B cell (primary cell): ENCODE measurements at regions not wholly inside any gene's neighbourhood (a gene's known extent, or its start where the extent isn't known, plus 50 kb on each side); places are given as distances from the start of the nearest gene placed in this dataset.

ENCODE experiments used
- ATAC-seq: fragments of 200-7000 bp; cut with Tn5 transposase; one replicate; pipeline ENCODE4 v1.10.0; 2021; ENCODE audit warnings: low read depth, mild to moderate bottlenecking, moderate number of reproducible peaks, moderate library complexity
- CTCF ChIA-PET: fragments of 350-600 bp; sonication (Branson Sonifier 250); formaldehyde crosslinking; loops from one replicate; lab custom pipeline; 2021; ENCODE audit warnings: antibody characterized with exemption, inconsistent platforms; lab: Charles Lee
- POLR2A ChIA-PET: fragments of 350-600 bp; sonication (Branson Sonifier 250); formaldehyde crosslinking; loops from one replicate; lab custom pipeline; 2021; ENCODE audit warnings: antibody characterized with exemption; lab: Charles Lee
- DNase-seq: peaks from one replicate; pipeline ENCODE4 v3.0.0; 2013
- H2AFZ ChIP-seq: 2 replicates; pipeline ENCODE4 v1.6.1; 2012; ENCODE audit warnings: mild to moderate bottlenecking, low read depth, low read length; ENCODE audit not compliant: insufficient read depth, poor library complexity, severe bottlenecking
- H3K27ac ChIP-seq, 2 donors: 1 replicate in 1 of 2; 2 replicates in 1 of 2; pipeline ENCODE4 v1.5.1; 2012 to 2013; ENCODE audit warnings: low read length in 2 of 2, mild to moderate bottlenecking in 2 of 2, moderate library complexity in 1 of 2
- H3K27me3 ChIP-seq, 4 experiments: fragments of 200-600 bp in 1 of 4; sonication (generic) in 1 of 4; replicated peaks in 1 of 4; 1 replicate in 2 of 4; 2 replicates in 2 of 4; pipeline versions ENCODE4 v1.6.1 to v1.7.0; 2013 to 2016; ENCODE audit warnings: low read length in 3 of 4, mild to moderate bottlenecking in 2 of 4, mixed read lengths in 1 of 4, moderate library complexity in 1 of 4; ENCODE audit not compliant: insufficient read depth in 4 of 4, control insufficient read depth in 3 of 4; ENCODE audit errors: control extremely low read depth in 1 of 4
- H3K36me3 ChIP-seq, 2 experiments: replicated peaks in 1 of 2; 1 replicate in 1 of 2; 2 replicates in 1 of 2; pipeline versions ENCODE4 v1.6.1 to v1.7.1; 2013; ENCODE audit warnings: low read length in 1 of 2; ENCODE audit not compliant: insufficient read depth in 2 of 2, control insufficient read depth in 1 of 2; ENCODE audit errors: control extremely low read depth in 1 of 2, extremely low read depth in 1 of 2
- H3K4me1 ChIP-seq, 2 donors: fragments of 200-600 bp in 1 of 2; sonication (generic) in 1 of 2; 1 replicate in 1 of 2; 2 replicates in 1 of 2; pipeline versions ENCODE4 v1.5.1 to v1.6.1; 2013 to 2017; ENCODE audit warnings: low read length in 2 of 2; ENCODE audit not compliant: control insufficient read depth in 2 of 2, insufficient read depth in 2 of 2
- H3K4me2 ChIP-seq: replicated peaks from 2 replicates; pipeline ENCODE3; 2012; ENCODE audit warnings: mild to moderate bottlenecking, low read depth, low read length; ENCODE audit not compliant: poor library complexity, severe bottlenecking
- H3K4me3 ChIP-seq, 5 experiments: fragments of 200-600 bp in 1 of 5; sonication (generic) in 1 of 5; 1 replicate in 3 of 5; 2 replicates in 2 of 5; pipeline versions ENCODE4 v1.5.1 to v1.7.0; 2011 to 2016; ENCODE audit warnings: low read length in 4 of 5, mild to moderate bottlenecking in 4 of 5, low read depth in 2 of 5, control low read depth in 1 of 5, moderate library complexity in 1 of 5; ENCODE audit not compliant: insufficient read depth in 1 of 5; ENCODE audit errors: control extremely low read depth in 1 of 5, extremely low read depth in 1 of 5
- H3K79me2 ChIP-seq: fragments of 200-600 bp; sonication (generic); one replicate; pipeline ENCODE4 v1.6.0; 2016; ENCODE audit warnings: low read length; ENCODE audit not compliant: control insufficient read depth, insufficient read depth
- H3K9ac ChIP-seq: fragments of 200-600 bp; sonication (generic); 2 replicates; pipeline ENCODE4 v1.6.1; 2017; ENCODE audit warnings: mild to moderate bottlenecking, low read length, moderate library complexity
- H3K9me3 ChIP-seq, 3 donors: one replicate each; pipeline versions ENCODE4 v1.6.1 to v1.7.1; 2013; ENCODE audit warnings: low read length in 2 of 3; ENCODE audit not compliant: control insufficient read depth in 2 of 3, insufficient read depth in 1 of 3; ENCODE audit errors: control extremely low read depth in 1 of 3
- H4K20me1 ChIP-seq: 2 replicates; pipeline ENCODE4 v1.6.0; 2012; ENCODE audit warnings: mild to moderate bottlenecking, low read length; ENCODE audit not compliant: insufficient read depth, control insufficient read depth, poor library complexity, severe bottlenecking
- H3K27ac Mint-ChIP-seq: one replicate; pipeline ENCODE4 v1.8.0; 2021; ENCODE audit warnings: mixed read lengths
- H3K27me3 Mint-ChIP-seq: one replicate; pipeline ENCODE4 v1.8.0; 2021; ENCODE audit warnings: mixed read lengths
- H3K4me1 Mint-ChIP-seq: one replicate; pipeline ENCODE4 v1.8.0; 2021; ENCODE audit warnings: mixed read lengths
- H3K4me3 Mint-ChIP-seq: one replicate; pipeline ENCODE4 v1.8.0; 2021; ENCODE audit warnings: mixed read lengths
- H3K9me3 Mint-ChIP-seq: one replicate; pipeline ENCODE4 v1.8.0; 2022; ENCODE audit warnings: mixed read lengths; ENCODE audit not compliant: insufficient read depth
- CTCF ChIP-seq: fragments of 200-600 bp; IDR thresholded peaks from one replicate; pipeline ENCODE4 v1.8.0; 2022; ENCODE audit warnings: antibody characterized with exemption, mild to moderate bottlenecking
- EZH2 ChIP-seq: IDR thresholded peaks from 2 replicates; pipeline ENCODE4 v1.6.1; 2012; ENCODE audit warnings: borderline replicate concordance, low read depth, mild to moderate bottlenecking, moderate library complexity, low read length; ENCODE audit not compliant: insufficient read depth, poor library complexity, severe bottlenecking
- WGBS: methylation state at CpG from one replicate; pipeline ENCODE4 v1.1.5; 2013; ENCODE audit warnings: missing lambda C conversion rate; ENCODE audit not compliant: insufficient coverage; 5-methylcytosine and 5-hydroxymethylcytosine counted together
- intact Hi-C: fragments of 100-400 bp; cut with micrococcal nuclease; formaldehyde crosslinking; loops from one replicate; pipeline ENCODE4 v1.10.0; 2022

DNA sequence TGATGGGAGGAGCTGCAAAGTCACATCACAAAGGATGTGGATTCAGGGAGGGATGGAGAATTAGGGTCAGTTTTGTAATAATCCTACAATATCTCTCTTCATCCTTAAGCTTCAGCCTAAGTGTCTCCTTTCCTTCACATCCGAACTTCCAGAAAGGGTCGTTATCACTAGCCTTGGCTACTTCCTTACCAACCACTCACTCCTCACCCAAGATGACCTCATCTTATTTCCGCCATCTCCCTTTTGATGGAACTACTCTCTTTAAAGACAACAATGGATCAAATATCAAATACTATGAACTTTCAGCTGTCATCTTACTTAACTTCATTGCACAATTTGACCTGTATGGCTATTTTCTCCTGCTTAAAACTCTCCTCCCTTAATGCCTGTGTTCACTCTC is 69.6 kb upstream of the BARHL2 start:
- no peak overlapping the region for H2AFZ ChIP-seq
- peaks cover 17% of the 10 kb centered on the region for H3K27me3 Mint-ChIP-seq
- H3K27me3 ChIP-seq = peaks cover 0 to 2% (median 0%) of the 10 kb centered on the region in 4 experiments
- ATAC-seq (no peak), DNase-seq (no peak)
- H3K9me3 ChIP-seq = no peaks in the 10 kb centered on the region
- no peaks in the 10 kb centered on the region for H3K79me2 ChIP-seq
- H3K4me1 Mint-ChIP-seq = no peaks in the 10 kb centered on the region
- ChIA-PET CTCF (no interaction called here), POLR2A (no interaction called here)
- intact Hi-C loops = no loop called here
- H4K20me1 ChIP-seq = no peaks in the 10 kb centered on the region
- H3K27ac ChIP-seq = no peak overlapping the region
- no peaks in the 10 kb centered on the region for H3K4me1 ChIP-seq
- no peak overlapping the region for H3K27ac Mint-ChIP-seq
- TF ChIP-seq CTCF (no peak), EZH2 (no peak)
- H3K9me3 Mint-ChIP-seq = peaks cover 2% of the 10 kb centered on the region
- H3K4me2 ChIP-seq = no peak overlapping the region
- no peak overlapping the region for H3K4me3 Mint-ChIP-seq
- no peak overlapping the region for H3K9ac ChIP-seq
- H3K4me3 ChIP-seq = no peak overlapping the region
- 91% methylated on average over 3 of the region's 3 CpGs for WGBS
- H3K36me3 ChIP-seq = no peaks in the 10 kb centered on the region

DNA sequence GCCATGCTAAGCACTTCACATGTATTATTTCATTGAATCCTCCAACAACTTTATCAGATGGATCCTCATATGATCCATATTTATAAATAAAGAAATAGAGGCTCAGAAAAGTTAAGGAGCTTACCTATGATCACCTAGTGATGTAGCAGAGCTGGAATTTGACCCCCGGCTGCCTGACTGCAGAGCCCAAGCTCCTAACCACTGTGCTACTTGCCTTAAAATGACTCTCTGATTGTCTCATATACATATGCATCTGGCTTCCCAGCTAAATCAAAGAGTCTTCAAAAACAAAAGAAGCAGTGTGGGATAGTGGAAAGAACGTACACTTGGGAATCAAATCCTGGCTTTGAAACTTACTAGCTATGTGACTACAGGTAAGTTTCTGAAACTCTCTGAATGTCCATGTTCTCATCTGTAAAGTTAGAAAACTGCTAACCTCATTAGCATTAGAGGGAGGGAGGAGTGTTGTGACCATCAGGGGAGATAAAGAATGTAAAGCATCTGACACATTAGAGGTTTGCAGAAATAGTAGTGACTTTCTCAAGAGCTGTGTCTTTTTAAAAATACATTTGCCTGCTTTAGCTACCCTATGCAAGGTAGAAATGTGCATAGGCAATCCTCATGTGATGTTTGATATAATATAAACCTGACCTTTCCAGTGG is 67.2 kb upstream of the BARHL2 start:
- H3K4me1 ChIP-seq = no peaks in the 10 kb centered on the region
- no peaks in the 10 kb centered on the region for H4K20me1 ChIP-seq
- H3K4me3 Mint-ChIP-seq = no peak overlapping the region
- ATAC-seq (no peak), DNase-seq (no peak)
- H3K4me2 ChIP-seq = no peak overlapping the region
- CTCF ChIA-PET = no interaction called here
- no peak overlapping the region for H3K9ac ChIP-seq
- no peak overlapping the region for H3K27ac ChIP-seq
- no CpG with 5 or more reads among the region's 2 CpGs for WGBS
- no peaks in the 10 kb centered on the region for H3K79me2 ChIP-seq
- no peaks in the 10 kb centered on the region for H3K9me3 Mint-ChIP-seq
- POLR2A ChIA-PET = no interaction called here
- no peak overlapping the region for H3K27ac Mint-ChIP-seq
- no peak overlapping the region for H2AFZ ChIP-seq
- no peak for TF ChIP-seq CTCF
- TF ChIP-seq EZH2 = no peak
- H3K4me3 ChIP-seq = no peak overlapping the region
- H3K9me3 ChIP-seq = no peaks in the 10 kb centered on the region
- H3K27me3 Mint-ChIP-seq = peaks cover 7% of the 10 kb centered on the region
- no peaks in the 10 kb centered on the region for H3K36me3 ChIP-seq
- no peaks in the 10 kb centered on the region for H3K4me1 Mint-ChIP-seq
- H3K27me3 ChIP-seq = peaks cover 0 to 2% (median 0%) of the 10 kb centered on the region in 4 experiments
- intact Hi-C loops = no loop called here
